AG04450 (cell line): ENCODE measurements at regions not wholly inside any gene's neighbourhood (a gene's known extent, or its start where the extent isn't known, plus 50 kb on each side); places are given as distances from the start of the nearest gene placed in this dataset.

Experiments
- CTCF ChIA-PET: fragments of 300-600, 350-600 bp; formaldehyde crosslinking; extraction: SDS; loops from one replicate; lab custom pipeline; 2022; ENCODE audit warnings: antibody characterized with exemption, inconsistent platforms; lab: Charles Lee
- POLR2A ChIA-PET: fragments of 350-600 bp; formaldehyde crosslinking; extraction: SDS; loops from one replicate; lab custom pipeline; 2021; ENCODE audit warnings: antibody characterized with exemption, inconsistent platforms; lab: Yijun Ruan, JAX
- DNase-seq: peaks from one replicate; pipeline ENCODE4 v3.0.0-alpha.2; 2011; ENCODE audit warnings: low read depth, low spot score
- H3K27ac ChIP-seq: one replicate; pipeline ENCODE4 v1.5.1; 2012; ENCODE audit warnings: low read depth, low read length, control low read depth
- H3K27me3 ChIP-seq: one replicate; pipeline ENCODE4 v1.6.0; 2012; ENCODE audit warnings: low read length; ENCODE audit not compliant: control insufficient read depth, insufficient read depth
- H3K4me3 ChIP-seq: 2 replicates; pipeline ENCODE4 v1.5.1; 2011; ENCODE audit warnings: mild to moderate bottlenecking, low read depth, low read length, control low read depth
- H3K9me3 ChIP-seq: 2 replicates; pipeline ENCODE4 v1.5.1; 2012; ENCODE audit warnings: low read length; ENCODE audit not compliant: control insufficient read depth, insufficient read depth
- CTCF ChIP-seq: IDR thresholded peaks from 2 replicates; pipeline ENCODE4 v1.5.1; 2011; ENCODE audit warnings: low read depth, low read length, control low read depth, inconsistent platforms

GRCh38 chr4:89379511-89380044 lies 72.0 kb upstream of the GPRIN3 start:
- no peak overlapping the region for H3K4me3 ChIP-seq
- POLR2A ChIA-PET = no interaction called here
- DNase-seq = no peak
- H3K27me3 ChIP-seq = no peaks in the 10 kb centered on the region
- TF ChIP-seq CTCF = no peak
- CTCF ChIA-PET = no interaction called here
- H3K9me3 ChIP-seq = no peaks in the 10 kb centered on the region
- no peak overlapping the region for H3K27ac ChIP-seq

GRCh38 chr4:89373394-89373793 lies 65.8 kb upstream of the GPRIN3 start:
- Histone ChIP-seq H3K9me3 (no peaks in the 10 kb centered on the region), H3K27ac (no peak overlapping the region), H3K4me3 (no peak overlapping the region), H3K27me3 (no peaks in the 10 kb centered on the region)
- ChIA-PET CTCF (no interaction called here), POLR2A (no interaction called here)
- no peak for DNase-seq
- no peak for TF ChIP-seq CTCF

- Histone ChIP-seq H3K9me3 (no peaks in the 10 kb centered on the region), H3K27me3 (no peaks in the 10 kb centered on the region), H3K4me3 (no peak overlapping the region), H3K27ac (no peak overlapping the region)
- CTCF ChIA-PET = no interaction called here
- POLR2A ChIA-PET = no interaction called here
- TF ChIP-seq CTCF = no peak
- DNase-seq = no peak
These were observed 64.0 kb upstream of the GPRIN3 start for GRCh38 chr4:89371614-89372013.

GRCh38 chr4:89369581-89369980 lies 62.0 kb upstream of the GPRIN3 start:
- ChIA-PET CTCF (no interaction called here), POLR2A (no interaction called here)
- Histone ChIP-seq H3K27me3 (no peaks in the 10 kb centered on the region), H3K4me3 (no peak overlapping the region), H3K9me3 (no peaks in the 10 kb centered on the region), H3K27ac (no peak overlapping the region)
- DNase-seq = no peak
- no peak for TF ChIP-seq CTCF

- POLR2A ChIA-PET = no interaction called here
- CTCF ChIA-PET = no interaction called here
- DNase-seq = no peak
- Histone ChIP-seq H3K4me3 (no peak overlapping the region), H3K27ac (no peak overlapping the region), H3K9me3 (no peaks in the 10 kb centered on the region), H3K27me3 (no peaks in the 10 kb centered on the region)
- no peak for TF ChIP-seq CTCF
These were observed 61.3 kb upstream of the GPRIN3 start for GRCh38 chr4:89368861-89369260.
